ENCODE measurements at regions not wholly inside any gene's neighbourhood (a gene's known extent, or its start where the extent isn't known, plus 50 kb on each side); places are given as distances from the start of the nearest gene placed in this dataset.

DNA sequence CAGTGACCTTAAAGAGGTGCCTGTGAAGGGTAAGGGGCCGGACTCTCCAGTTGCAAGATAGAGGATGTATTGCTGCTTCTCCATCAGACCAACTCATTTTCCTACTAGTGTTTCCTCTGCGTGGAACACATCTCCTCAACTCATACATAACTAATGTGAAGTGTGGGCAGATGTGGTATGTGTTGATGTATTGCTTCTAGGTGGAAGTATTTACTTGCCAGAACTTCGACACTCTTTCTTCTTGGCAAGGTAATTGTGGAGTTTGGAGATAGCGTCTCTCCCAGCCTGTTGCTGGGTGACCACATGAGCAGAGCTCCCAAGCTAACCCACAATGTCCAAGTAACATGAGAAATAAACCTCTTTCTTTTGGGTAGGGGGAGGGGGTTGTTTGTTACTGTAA, 456.9 kb downstream of the DYNC2H1 start:
- TF ChIP-seq RAD21 (conservative IDR thresholded peaks at IDR 0.05), result no peak
- TF ChIP-seq, protein P1, sequence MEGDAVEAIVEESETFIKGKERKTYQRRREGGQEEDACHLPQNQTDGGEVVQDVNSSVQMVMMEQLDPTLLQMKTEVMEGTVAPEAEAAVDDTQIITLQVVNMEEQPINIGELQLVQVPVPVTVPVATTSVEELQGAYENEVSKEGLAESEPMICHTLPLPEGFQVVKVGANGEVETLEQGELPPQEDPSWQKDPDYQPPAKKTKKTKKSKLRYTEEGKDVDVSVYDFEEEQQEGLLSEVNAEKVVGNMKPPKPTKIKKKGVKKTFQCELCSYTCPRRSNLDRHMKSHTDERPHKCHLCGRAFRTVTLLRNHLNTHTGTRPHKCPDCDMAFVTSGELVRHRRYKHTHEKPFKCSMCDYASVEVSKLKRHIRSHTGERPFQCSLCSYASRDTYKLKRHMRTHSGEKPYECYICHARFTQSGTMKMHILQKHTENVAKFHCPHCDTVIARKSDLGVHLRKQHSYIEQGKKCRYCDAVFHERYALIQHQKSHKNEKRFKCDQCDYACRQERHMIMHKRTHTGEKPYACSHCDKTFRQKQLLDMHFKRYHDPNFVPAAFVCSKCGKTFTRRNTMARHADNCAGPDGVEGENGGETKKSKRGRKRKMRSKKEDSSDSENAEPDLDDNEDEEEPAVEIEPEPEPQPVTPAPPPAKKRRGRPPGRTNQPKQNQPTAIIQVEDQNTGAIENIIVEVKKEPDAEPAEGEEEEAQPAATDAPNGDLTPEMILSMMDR (IDR thresholded peaks at IDR 0.05; ENCODE audit: poor library complexity, severe bottlenecking), result no peak
- no peak for TF ChIP-seq MXI1 (conservative IDR thresholded peaks at IDR 0.05; ENCODE audit: poor library complexity, severe bottlenecking)
- TF ChIP-seq EP300 (conservative IDR thresholded peaks at IDR 0.05; ENCODE audit: poor library complexity, severe bottlenecking), result no peak
- TF ChIP-seq, protein P2, sequence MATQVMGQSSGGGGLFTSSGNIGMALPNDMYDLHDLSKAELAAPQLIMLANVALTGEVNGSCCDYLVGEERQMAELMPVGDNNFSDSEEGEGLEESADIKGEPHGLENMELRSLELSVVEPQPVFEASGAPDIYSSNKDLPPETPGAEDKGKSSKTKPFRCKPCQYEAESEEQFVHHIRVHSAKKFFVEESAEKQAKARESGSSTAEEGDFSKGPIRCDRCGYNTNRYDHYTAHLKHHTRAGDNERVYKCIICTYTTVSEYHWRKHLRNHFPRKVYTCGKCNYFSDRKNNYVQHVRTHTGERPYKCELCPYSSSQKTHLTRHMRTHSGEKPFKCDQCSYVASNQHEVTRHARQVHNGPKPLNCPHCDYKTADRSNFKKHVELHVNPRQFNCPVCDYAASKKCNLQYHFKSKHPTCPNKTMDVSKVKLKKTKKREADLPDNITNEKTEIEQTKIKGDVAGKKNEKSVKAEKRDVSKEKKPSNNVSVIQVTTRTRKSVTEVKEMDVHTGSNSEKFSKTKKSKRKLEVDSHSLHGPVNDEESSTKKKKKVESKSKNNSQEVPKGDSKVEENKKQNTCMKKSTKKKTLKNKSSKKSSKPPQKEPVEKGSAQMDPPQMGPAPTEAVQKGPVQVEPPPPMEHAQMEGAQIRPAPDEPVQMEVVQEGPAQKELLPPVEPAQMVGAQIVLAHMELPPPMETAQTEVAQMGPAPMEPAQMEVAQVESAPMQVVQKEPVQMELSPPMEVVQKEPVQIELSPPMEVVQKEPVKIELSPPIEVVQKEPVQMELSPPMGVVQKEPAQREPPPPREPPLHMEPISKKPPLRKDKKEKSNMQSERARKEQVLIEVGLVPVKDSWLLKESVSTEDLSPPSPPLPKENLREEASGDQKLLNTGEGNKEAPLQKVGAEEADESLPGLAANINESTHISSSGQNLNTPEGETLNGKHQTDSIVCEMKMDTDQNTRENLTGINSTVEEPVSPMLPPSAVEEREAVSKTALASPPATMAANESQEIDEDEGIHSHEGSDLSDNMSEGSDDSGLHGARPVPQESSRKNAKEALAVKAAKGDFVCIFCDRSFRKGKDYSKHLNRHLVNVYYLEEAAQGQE (IDR thresholded peaks at IDR 0.05; ENCODE audit: borderline replicate concordance), result no peak
- no peak for TF ChIP-seq POLR2AphosphoS5 (IDR thresholded peaks at IDR 0.05)
- no peak for TF ChIP-seq EZH2 (IDR thresholded peaks at IDR 0.05; ENCODE audit: borderline replicate concordance, insufficient read depth, low read length, poor library complexity, severe bottlenecking)
- TF ChIP-seq SMC3 (conservative IDR thresholded peaks at IDR 0.05; ENCODE audit: poor library complexity), result no peak
